H9 (cell line): ENCODE measurements at regions not wholly inside any gene's neighbourhood (a gene's known extent, or its start where the extent isn't known, plus 50 kb on each side); places are given as distances from the start of the nearest gene placed in this dataset.

Experiments used
- DNase-seq: peaks from one replicate; pipeline ENCODE4 v3.0.0-alpha.2; 2017
- H2AFZ ChIP-seq: one replicate; pipeline ENCODE4 v1.6.1; 2013; ENCODE audit warnings: mild to moderate bottlenecking, low read length, control low read depth, moderate library complexity
- H2AK5ac ChIP-seq: 2 replicates; pipeline ENCODE4 v1.6.1; 2013; ENCODE audit warnings: low read length, control low read depth, mixed read lengths; ENCODE audit not compliant: insufficient read length
- H2BK120ac ChIP-seq: one replicate; pipeline ENCODE4 v1.6.1; 2013; ENCODE audit warnings: low read depth, mild to moderate bottlenecking, low read length, control low read depth, inconsistent platforms; ENCODE audit not compliant: poor library complexity, severe bottlenecking
- H2BK12ac ChIP-seq: 2 replicates; pipeline ENCODE4 v1.6.1; 2013; ENCODE audit warnings: low read length, control low read depth, mixed read lengths, low read depth; ENCODE audit not compliant: insufficient read length
- H2BK15ac ChIP-seq: 2 replicates; pipeline ENCODE4 v1.6.1; 2013; ENCODE audit warnings: low read depth, low read length, control low read depth
- H2BK20ac ChIP-seq: one replicate; pipeline ENCODE4 v1.6.1; 2013; ENCODE audit warnings: low read depth, mild to moderate bottlenecking, low read length, control low read depth, inconsistent platforms; ENCODE audit not compliant: poor library complexity, severe bottlenecking
- H2BK5ac ChIP-seq: 2 replicates; pipeline ENCODE4 v1.6.1; 2013; ENCODE audit warnings: low read length, control low read depth, mixed read lengths; ENCODE audit not compliant: insufficient read length
- H3K14ac ChIP-seq: 2 replicates; pipeline ENCODE4 v1.6.1; 2013; ENCODE audit warnings: low read length, control low read depth; ENCODE audit not compliant: insufficient read depth
- H3K18ac ChIP-seq: 2 replicates; pipeline ENCODE4 v1.6.1; 2013; ENCODE audit warnings: low read depth, mild to moderate bottlenecking, mixed read lengths, low read length, control low read depth; ENCODE audit not compliant: insufficient read length
- H3K23ac ChIP-seq: 2 replicates; pipeline ENCODE4 v1.6.1; 2013; ENCODE audit warnings: low read length, control low read depth, mixed read lengths, low read depth; ENCODE audit not compliant: insufficient read length
- H3K23me2 ChIP-seq: 2 replicates; pipeline ENCODE4 v1.6.1; 2013; ENCODE audit warnings: low read depth, mild to moderate bottlenecking, mixed read lengths, low read length, control low read depth; ENCODE audit not compliant: insufficient read length, poor library complexity, severe bottlenecking
- H3K27ac ChIP-seq: 2 replicates; pipeline ENCODE4 v1.5.1; 2013; ENCODE audit warnings: low read length, control low read depth, mixed read lengths, low read depth; ENCODE audit not compliant: insufficient read length
- H3K27me3 ChIP-seq: 2 replicates; pipeline ENCODE4 v1.6.1; 2013; ENCODE audit warnings: low read length, control low read depth, inconsistent platforms; ENCODE audit not compliant: insufficient read depth
- H3K4ac ChIP-seq: 2 replicates; pipeline ENCODE4 v1.6.1; 2013; ENCODE audit warnings: low read depth, mild to moderate bottlenecking, control low read depth, inconsistent platforms, low read length, moderate library complexity
- H3K4me1 ChIP-seq: 2 replicates; pipeline ENCODE4 v1.6.1; 2013; ENCODE audit warnings: low read length, control low read depth, inconsistent platforms; ENCODE audit not compliant: insufficient read depth
- H3K4me2 ChIP-seq: 2 replicates; pipeline ENCODE4 v1.6.1; 2013; ENCODE audit warnings: low read length, control low read depth, mixed read lengths; ENCODE audit not compliant: insufficient read length, insufficient read depth
- H3K56ac ChIP-seq: 2 replicates; pipeline ENCODE4 v1.6.1; 2013; ENCODE audit warnings: low read depth, mild to moderate bottlenecking, mixed read lengths, low read length, control low read depth; ENCODE audit not compliant: insufficient read length
- H3K79me1 ChIP-seq: 2 replicates; pipeline ENCODE4 v1.6.1; 2013; ENCODE audit warnings: low read depth, mild to moderate bottlenecking, moderate library complexity, low read length, control low read depth, inconsistent platforms; ENCODE audit not compliant: insufficient read depth, poor library complexity, severe bottlenecking
- H3K79me2 ChIP-seq: 2 replicates; pipeline ENCODE4 v1.6.1; 2013; ENCODE audit warnings: low read length, control low read depth, inconsistent platforms; ENCODE audit not compliant: insufficient read depth
- H3K9ac ChIP-seq: 2 replicates; pipeline ENCODE4 v1.6.1; 2013; ENCODE audit warnings: low read length, control low read depth, mixed read lengths; ENCODE audit not compliant: insufficient read length; ENCODE audit errors: extremely low read depth
- H3K9me3 ChIP-seq: one replicate; pipeline ENCODE4 v1.6.1; 2013; ENCODE audit warnings: low read depth, low read length, inconsistent platforms; ENCODE audit not compliant: control insufficient read depth
- H3T11ph ChIP-seq: one replicate; pipeline ENCODE4 v1.6.1; 2013; ENCODE audit warnings: mild to moderate bottlenecking, low read length, control low read depth, inconsistent platforms
- H4K20me1 ChIP-seq: one replicate; pipeline ENCODE4 v1.6.1; 2013; ENCODE audit not compliant: control insufficient read depth, insufficient read length, insufficient read depth
- H4K5ac ChIP-seq: 2 replicates; pipeline ENCODE4 v1.6.1; 2013; ENCODE audit warnings: low read depth, mild to moderate bottlenecking, mixed read lengths, low read length, control low read depth; ENCODE audit not compliant: insufficient read length
- H4K8ac ChIP-seq: replicated peaks from 2 replicates; pipeline ENCODE4 v1.6.1; 2013; ENCODE audit warnings: low read length, control low read depth, mixed read lengths, low read depth; ENCODE audit not compliant: insufficient read length
- H4K91ac ChIP-seq: 2 replicates; pipeline ENCODE4 v1.6.1; 2013; ENCODE audit warnings: low read depth, mild to moderate bottlenecking, moderate library complexity, mixed read lengths, low read length, control low read depth; ENCODE audit not compliant: insufficient read length
- H3K27ac Mint-ChIP-seq, 3 experiments: 2 replicates in 2 of 3; 3 replicates in 1 of 3; pipeline ENCODE4 v1.8.0; 2020 to 2021; ENCODE audit warnings: mixed read lengths in 3 of 3, mild to moderate bottlenecking in 1 of 3, moderate library complexity in 1 of 3
- H3K27me3 Mint-ChIP-seq: 2 replicates; pipeline ENCODE4 v1.8.0; 2021; ENCODE audit warnings: low read depth, mild to moderate bottlenecking, moderate library complexity, mixed read lengths
- H3K36me3 Mint-ChIP-seq, 3 experiments: 2 replicates in 2 of 3; 3 replicates in 1 of 3; pipeline ENCODE4 v1.8.0; 2020 to 2021; ENCODE audit warnings: low read depth in 3 of 3, mixed read lengths in 3 of 3; ENCODE audit not compliant: insufficient read depth in 1 of 3
- H3K4me1 Mint-ChIP-seq, 2 experiments: 2 replicates each; pipeline ENCODE4 v1.8.0; 2020; ENCODE audit warnings: mixed read lengths in 2 of 2
- H3K4me3 Mint-ChIP-seq, 2 experiments: 2 replicates in 1 of 2; 3 replicates in 1 of 2; pipeline ENCODE4 v1.8.0; 2020 to 2021; ENCODE audit warnings: mild to moderate bottlenecking in 2 of 2, mixed read lengths in 2 of 2, moderate library complexity in 1 of 2
- H3K9me3 Mint-ChIP-seq, 2 experiments: 2 replicates in 1 of 2; 3 replicates in 1 of 2; pipeline ENCODE4 v1.8.0; 2020; ENCODE audit warnings: mild to moderate bottlenecking in 2 of 2, mixed read lengths in 2 of 2, moderate library complexity in 1 of 2
- WGBS: extraction: QIAGEN DNeasy Blood & Tissue Kit; methylation state at CpG from one replicate; pipeline ENCODE4 v1.1.7; 2013; ENCODE audit warnings: missing lambda C conversion rate, low lambda C conversion rate, mixed read lengths; ENCODE audit not compliant: insufficient read length; ENCODE audit errors: extremely low coverage; 5-methylcytosine and 5-hydroxymethylcytosine counted together
- TF ChIP-seq, protein P1 (sequence below): fragments of 200-600 bp; sonication (generic); conservative IDR thresholded peaks from 3 replicates; pipeline ENCODE4 v1.8.0; 2021; ENCODE audit warnings: antibody characterized with exemption, mild to moderate bottlenecking

DNA sequence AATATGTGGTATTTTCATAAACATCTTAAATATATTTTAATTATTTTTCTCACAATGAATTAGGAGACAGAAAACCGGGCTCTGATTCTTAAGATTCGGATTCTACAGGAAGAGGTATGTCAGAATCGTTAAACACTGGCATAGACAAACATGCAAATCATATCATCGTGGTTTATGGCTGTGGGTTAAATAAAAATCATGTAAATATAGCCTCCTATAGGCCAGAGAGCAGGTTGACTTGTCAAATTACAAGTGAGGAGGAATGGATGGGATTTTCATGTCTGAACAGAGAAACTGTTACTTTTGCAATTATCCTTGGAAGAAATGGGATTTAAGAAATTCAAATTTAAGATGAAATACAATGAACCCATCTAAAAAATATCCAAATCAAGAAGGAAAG lies 74.9 kb upstream of the BCAT1 start:
- Histone ChIP-seq H3K4ac (no peak overlapping the region), H3K18ac (no peak overlapping the region), H3K79me2 (no peaks in the 10 kb centered on the region), H3K4me2 (no peak overlapping the region), H4K8ac (no peak overlapping the region), H3K23ac (no peak overlapping the region), H2BK15ac (no peak overlapping the region), H3K23me2 (no peaks in the 10 kb centered on the region), H3K9me3 (no peaks in the 10 kb centered on the region), H4K20me1 (no peaks in the 10 kb centered on the region), H2BK12ac (no peak overlapping the region), H3K27ac (no peak overlapping the region), H2BK120ac (no peak overlapping the region), H3T11ph (no peak overlapping the region), H3K14ac (no peak overlapping the region), H3K27me3 (no peaks in the 10 kb centered on the region), H2AK5ac (no peak overlapping the region), H2AFZ (no peak overlapping the region), H2BK20ac (no peak overlapping the region), H2BK5ac (no peak overlapping the region), H3K9ac (no peak overlapping the region), H3K56ac (no peak overlapping the region), H4K5ac (no peak overlapping the region), H4K91ac (no peak overlapping the region), H3K79me1 (no peaks in the 10 kb centered on the region), H3K4me1 (no peaks in the 10 kb centered on the region)
- H3K27ac Mint-ChIP-seq = no peak overlapping the region
- peaks cover 0 to 5% of the 10 kb centered on the region in 2 experiments; a peak in 2 of 5 replicates for H3K9me3 Mint-ChIP-seq
- H3K36me3 Mint-ChIP-seq = no peaks in the 10 kb centered on the region; a peak in 2 of 7 replicates
- no peaks in the 10 kb centered on the region for H3K27me3 Mint-ChIP-seq
- no peak for DNase-seq
- no peak overlapping the region for H3K4me3 Mint-ChIP-seq
- no CpG with 5 or more reads among the region's 4 CpGs for WGBS
- TF ChIP-seq, protein P1, sequence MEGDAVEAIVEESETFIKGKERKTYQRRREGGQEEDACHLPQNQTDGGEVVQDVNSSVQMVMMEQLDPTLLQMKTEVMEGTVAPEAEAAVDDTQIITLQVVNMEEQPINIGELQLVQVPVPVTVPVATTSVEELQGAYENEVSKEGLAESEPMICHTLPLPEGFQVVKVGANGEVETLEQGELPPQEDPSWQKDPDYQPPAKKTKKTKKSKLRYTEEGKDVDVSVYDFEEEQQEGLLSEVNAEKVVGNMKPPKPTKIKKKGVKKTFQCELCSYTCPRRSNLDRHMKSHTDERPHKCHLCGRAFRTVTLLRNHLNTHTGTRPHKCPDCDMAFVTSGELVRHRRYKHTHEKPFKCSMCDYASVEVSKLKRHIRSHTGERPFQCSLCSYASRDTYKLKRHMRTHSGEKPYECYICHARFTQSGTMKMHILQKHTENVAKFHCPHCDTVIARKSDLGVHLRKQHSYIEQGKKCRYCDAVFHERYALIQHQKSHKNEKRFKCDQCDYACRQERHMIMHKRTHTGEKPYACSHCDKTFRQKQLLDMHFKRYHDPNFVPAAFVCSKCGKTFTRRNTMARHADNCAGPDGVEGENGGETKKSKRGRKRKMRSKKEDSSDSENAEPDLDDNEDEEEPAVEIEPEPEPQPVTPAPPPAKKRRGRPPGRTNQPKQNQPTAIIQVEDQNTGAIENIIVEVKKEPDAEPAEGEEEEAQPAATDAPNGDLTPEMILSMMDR = no peak
- no peaks in the 10 kb centered on the region for H3K4me1 Mint-ChIP-seq
